ENCODE measurements at regions not wholly inside any gene's neighbourhood (a gene's known extent, or its start where the extent isn't known, plus 50 kb on each side); places are given as distances from the start of the nearest gene placed in this dataset.

- no peak overlapping the region for H2AFZ ChIP-seq (ENCODE audit: low read length)
- no peaks in the 10 kb centered on the region for H4K20me1 ChIP-seq (ENCODE audit: insufficient read depth, low read length)
- H3K9ac ChIP-seq (ENCODE audit: low read length) = no peak overlapping the region
- H3K27ac ChIP-seq (ENCODE audit: low read length) = no peak overlapping the region
- H3K36me3 ChIP-seq (replicated peaks; ENCODE audit: insufficient read depth, low read length) = no peaks in the 10 kb centered on the region
- no peak for DNase-seq
- H3K9me3 ChIP-seq (replicated peaks; ENCODE audit: insufficient read depth, low read length) = no peaks in the 10 kb centered on the region
- H3K27me3 ChIP-seq (replicated peaks; ENCODE audit: insufficient read depth, low read length) = no peaks in the 10 kb centered on the region
- no peak overlapping the region for H3K4me3 ChIP-seq (ENCODE audit: low read length)
- peaks cover 10% of the 10 kb centered on the region; the same call in 1 of the 2 replicates for H3K4me1 ChIP-seq (ENCODE audit: low read length)
- no peak for TF ChIP-seq CTCF (IDR thresholded peaks at IDR 0.05; ENCODE audit: low read length)
- no peak for TF ChIP-seq EZH2 (optimal IDR thresholded peaks at IDR 0.05; ENCODE audit: low read depth, low read length)
- no peak for TF ChIP-seq EZH2phosphoT487 (IDR thresholded peaks at IDR 0.05; ENCODE audit: low read length)
- H3K4me2 ChIP-seq (ENCODE audit: low read depth, low read length) = no peak overlapping the region
- H3K79me2 ChIP-seq (ENCODE audit: low read length) = no peaks in the 10 kb centered on the region
- no peaks in the 10 kb centered on the region for H3F3A ChIP-seq (ENCODE audit: insufficient read depth, low read length)
- H3K9me2 ChIP-seq (replicated peaks; ENCODE audit: insufficient read depth, low read length) = no peaks in the 10 kb centered on the region
Observed at GRCh38 chr13:75050419-75051046, 431.4 kb downstream of the TBC1D4 start.

- no peaks in the 10 kb centered on the region for H3K27me3 ChIP-seq (replicated peaks; ENCODE audit: insufficient read depth, low read length)
- DNase-seq = no peak
- TF ChIP-seq CTCF (IDR thresholded peaks at IDR 0.05; ENCODE audit: low read length) = no peak
- no peak for TF ChIP-seq EZH2phosphoT487 (IDR thresholded peaks at IDR 0.05; ENCODE audit: low read length)
- no peak for TF ChIP-seq EZH2 (optimal IDR thresholded peaks at IDR 0.05; ENCODE audit: low read depth, low read length)
Observed at GRCh38 chr13:75049735-75050335, 432.1 kb downstream of the TBC1D4 start.

GRCh38 chr13:75042807-75043206, 439.2 kb downstream of the TBC1D4 start:
- Histone ChIP-seq H3K4me2 (ENCODE audit: low read depth, low read length) (no peak overlapping the region), H2AFZ (ENCODE audit: low read length) (no peak overlapping the region), H3K9me2 (replicated peaks; ENCODE audit: insufficient read depth, low read length) (no peaks in the 10 kb centered on the region), H3K4me3 (ENCODE audit: low read length) (no peak overlapping the region), H3K27me3 (replicated peaks; ENCODE audit: insufficient read depth, low read length) (no peaks in the 10 kb centered on the region), H4K20me1 (ENCODE audit: insufficient read depth, low read length) (no peaks in the 10 kb centered on the region), H3K9ac (ENCODE audit: low read length) (no peak overlapping the region), H3K27ac (ENCODE audit: low read length) (no peak overlapping the region), H3K36me3 (replicated peaks; ENCODE audit: insufficient read depth, low read length) (no peaks in the 10 kb centered on the region), H3K9me3 (replicated peaks; ENCODE audit: insufficient read depth, low read length) (no peaks in the 10 kb centered on the region), H3K4me1 (ENCODE audit: low read length) (no peaks in the 10 kb centered on the region), H3K79me2 (ENCODE audit: low read length) (no peaks in the 10 kb centered on the region), H3F3A (ENCODE audit: insufficient read depth, low read length) (no peaks in the 10 kb centered on the region)
- TF ChIP-seq EZH2phosphoT487 (IDR thresholded peaks at IDR 0.05; ENCODE audit: low read length) = no peak
- TF ChIP-seq CTCF (IDR thresholded peaks at IDR 0.05; ENCODE audit: low read length) = no peak
- TF ChIP-seq EZH2 (optimal IDR thresholded peaks at IDR 0.05; ENCODE audit: low read depth, low read length) = no peak
- DNase-seq = no peak

More at GRCh38 chr13:75049735-75050335, 432.1 kb downstream of the TBC1D4 start:
- Histone ChIP-seq H3F3A (ENCODE audit: insufficient read depth, low read length) (no peaks in the 10 kb centered on the region), H3K9me2 (replicated peaks; ENCODE audit: insufficient read depth, low read length) (no peaks in the 10 kb centered on the region), H3K4me2 (ENCODE audit: low read depth, low read length) (no peak overlapping the region), H3K27ac (ENCODE audit: low read length) (no peak overlapping the region), H3K4me3 (ENCODE audit: low read length) (no peak overlapping the region), H3K79me2 (ENCODE audit: low read length) (no peaks in the 10 kb centered on the region), H3K36me3 (replicated peaks; ENCODE audit: insufficient read depth, low read length) (no peaks in the 10 kb centered on the region), H3K4me1 (ENCODE audit: low read length) (peaks cover 4% of the 10 kb centered on the region; the same call in 1 of the 2 replicates), H3K9me3 (replicated peaks; ENCODE audit: insufficient read depth, low read length) (no peaks in the 10 kb centered on the region), H2AFZ (ENCODE audit: low read length) (no peak overlapping the region), H4K20me1 (ENCODE audit: insufficient read depth, low read length) (no peaks in the 10 kb centered on the region), H3K9ac (ENCODE audit: low read length) (no peak overlapping the region)
